Transverse colon (tissue), 4 donors: ENCODE measurements at regions not wholly inside any gene's neighbourhood (a gene's known extent, or its start where the extent isn't known, plus 50 kb on each side); places are given as distances from the start of the nearest gene placed in this dataset.

ENCODE experiments used
- DNase-seq: peaks from one replicate; pipeline ENCODE4 v3.0.0-alpha.2; 2019
- H3K27ac ChIP-seq, 4 donors: fragments of 200-600 bp; sonication (generic); 2 replicates each; pipeline ENCODE4 v1.5.1; 2016 to 2018; ENCODE audit warnings: inconsistent platforms in 4 of 4
- H3K27me3 ChIP-seq: fragments of 200-600 bp; sonication (generic); 2 replicates; pipeline ENCODE4 v1.5.1; 2017; ENCODE audit warnings: inconsistent platforms
- H3K36me3 ChIP-seq, 4 donors: fragments of 200-600 bp; sonication (generic); 2 replicates each; pipeline ENCODE4 v1.5.1; 2017 to 2019; ENCODE audit warnings: inconsistent platforms in 4 of 4
- H3K4me1 ChIP-seq, 4 donors: fragments of 200-600 bp; sonication (generic); 2 replicates each; pipeline ENCODE4 v1.5.1; 2017 to 2020; ENCODE audit warnings: inconsistent platforms in 4 of 4
- H3K4me3 ChIP-seq, 4 donors: fragments of 200-600 bp; sonication (generic); 1 replicate in 1 of 4; 2 replicates in 3 of 4; pipeline versions ENCODE4 v1.5.1 to v1.6.1; 2017 to 2019; ENCODE audit warnings: inconsistent platforms in 4 of 4
- H3K9me3 ChIP-seq, 2 donors: fragments of 200-600 bp; sonication (generic); 2 replicates each; pipeline ENCODE4 v1.5.1; 2017 to 2019; ENCODE audit warnings: inconsistent platforms in 2 of 2
- EP300 ChIP-seq: sonication (generic); formaldehyde crosslinking; IDR thresholded peaks from one replicate; pipeline ENCODE4 v1.6.1; 2017; ENCODE audit warnings: antibody characterized with exemption, low read depth
- POLR2A ChIP-seq: fragments of 450-650 bp; IDR thresholded peaks from one replicate; pipeline ENCODE4 v1.6.1; 2016; ENCODE audit warnings: antibody characterized with exemption, mild to moderate bottlenecking, moderate library complexity
- POLR2AphosphoS5 ChIP-seq, 3 donors: sonication (generic); formaldehyde crosslinking; IDR thresholded peaks; one replicate each; pipeline ENCODE4 v1.6.1; 2016; ENCODE audit warnings: antibody characterized with exemption in 3 of 3
- WGBS, 2 donors: methylation state at CpG; one replicate each; pipeline ENCODE4 v1.1.5; 2018; ENCODE audit warnings: low coverage in 1 of 2; 5-methylcytosine and 5-hydroxymethylcytosine counted together
- in situ Hi-C, 4 donors: fragments of 200-750 bp; cut with MboI; loops; one replicate each; pipeline versions ENCODE4 v1.15.0 to v1.15.1; 2017; ENCODE audit warnings: low sequenced_read_pairs in 3 of 4, low pct_ligation_motif_present in 1 of 4, low pct_unique_long_range_greater_than_20kb in 1 of 4
- intact Hi-C: fragments of 100-400 bp; cut with DNase I; formaldehyde crosslinking; loops from one replicate; pipeline ENCODE4 v1.15.1; 2023; ENCODE audit warnings: low total_unique reads
- TF ChIP-seq, protein P1 (sequence below), 5 experiments: fragments of 200-600 bp in 3 of 5; fragments of 450-650 bp in 2 of 5; sonication (generic) in 3 of 5; IDR thresholded peaks; 1 replicate in 2 of 5; 2 replicates in 3 of 5; pipeline ENCODE4 v1.5.1; 2016 to 2017; ENCODE audit warnings: antibody characterized with exemption in 5 of 5, inconsistent platforms in 3 of 5, mild to moderate bottlenecking in 2 of 5, moderate library complexity in 1 of 5

DNA sequence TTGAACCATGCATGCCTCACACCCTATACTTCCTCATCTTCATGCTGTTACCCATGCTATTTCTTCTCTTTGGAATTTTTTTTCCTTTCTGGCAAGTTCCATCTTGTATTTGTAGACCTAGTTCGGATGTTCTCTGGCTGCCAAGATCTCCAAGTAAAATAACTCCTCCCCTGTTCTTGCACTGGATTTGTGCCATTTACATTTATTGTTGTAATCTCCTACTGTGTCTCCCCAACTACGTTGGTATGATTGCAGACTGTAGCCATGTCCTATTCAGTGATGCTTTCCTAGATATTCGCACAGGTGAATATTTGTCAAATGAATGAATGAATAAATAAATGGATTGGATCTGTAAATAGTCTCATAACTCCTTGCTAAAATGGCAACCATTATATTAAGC lies 546.0 kb downstream of the MN1 start:
- no peaks in the 10 kb centered on the region for H3K4me1 ChIP-seq
- TF ChIP-seq POLR2AphosphoS5 (IDR thresholded peaks at IDR 0.05) (no peak), EP300 (no peak), POLR2A (no peak)
- TF ChIP-seq, protein P1, sequence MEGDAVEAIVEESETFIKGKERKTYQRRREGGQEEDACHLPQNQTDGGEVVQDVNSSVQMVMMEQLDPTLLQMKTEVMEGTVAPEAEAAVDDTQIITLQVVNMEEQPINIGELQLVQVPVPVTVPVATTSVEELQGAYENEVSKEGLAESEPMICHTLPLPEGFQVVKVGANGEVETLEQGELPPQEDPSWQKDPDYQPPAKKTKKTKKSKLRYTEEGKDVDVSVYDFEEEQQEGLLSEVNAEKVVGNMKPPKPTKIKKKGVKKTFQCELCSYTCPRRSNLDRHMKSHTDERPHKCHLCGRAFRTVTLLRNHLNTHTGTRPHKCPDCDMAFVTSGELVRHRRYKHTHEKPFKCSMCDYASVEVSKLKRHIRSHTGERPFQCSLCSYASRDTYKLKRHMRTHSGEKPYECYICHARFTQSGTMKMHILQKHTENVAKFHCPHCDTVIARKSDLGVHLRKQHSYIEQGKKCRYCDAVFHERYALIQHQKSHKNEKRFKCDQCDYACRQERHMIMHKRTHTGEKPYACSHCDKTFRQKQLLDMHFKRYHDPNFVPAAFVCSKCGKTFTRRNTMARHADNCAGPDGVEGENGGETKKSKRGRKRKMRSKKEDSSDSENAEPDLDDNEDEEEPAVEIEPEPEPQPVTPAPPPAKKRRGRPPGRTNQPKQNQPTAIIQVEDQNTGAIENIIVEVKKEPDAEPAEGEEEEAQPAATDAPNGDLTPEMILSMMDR (IDR thresholded peaks at IDR 0.05): no peak
- DNase-seq: no peak
- in situ Hi-C loops: no loop called here
- H3K4me3 ChIP-seq: no peak overlapping the region
- no peak overlapping the region for H3K27ac ChIP-seq
- intact Hi-C loops: no loop called here
- WGBS, 2 donors: 73 to 77% methylated on average over 3 of the region's 3 CpGs
- H3K27me3 ChIP-seq: peaks cover 6% of the 10 kb centered on the region
- no peaks in the 10 kb centered on the region for H3K36me3 ChIP-seq
- H3K9me3 ChIP-seq: peaks cover 0 to 8% of the 10 kb centered on the region in 2 donors

DNA sequence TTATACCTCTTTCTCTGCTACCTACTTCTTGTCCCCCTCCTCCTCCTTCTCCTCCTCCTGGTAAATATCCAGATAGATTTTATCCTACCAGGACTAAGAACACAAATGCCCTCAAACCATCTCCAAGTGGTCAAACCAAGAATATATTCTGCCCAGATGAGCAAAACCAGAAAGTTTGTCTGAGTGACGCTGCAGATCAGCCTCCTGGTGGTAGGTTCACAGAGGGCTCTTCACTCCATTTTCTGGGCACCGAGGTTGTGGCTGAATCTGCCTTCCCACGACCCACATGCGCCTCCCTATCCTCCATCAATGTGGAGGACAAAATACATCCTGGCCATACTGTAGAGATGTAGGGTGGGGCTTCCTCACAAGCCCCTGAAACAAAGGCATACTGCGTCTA lies 543.6 kb downstream of the MN1 start:
- TF ChIP-seq, protein P1 (IDR thresholded peaks at IDR 0.05): no peak
- no peak for TF ChIP-seq EP300
- TF ChIP-seq POLR2AphosphoS5 (IDR thresholded peaks at IDR 0.05): no peak
- TF ChIP-seq POLR2A: no peak
- in situ Hi-C loops: no loop called here
- WGBS, 2 donors: 72 to 77% methylated on average over 5 of the region's 5 CpGs
- DNase-seq: no peak
- no peak overlapping the region for H3K27ac ChIP-seq
- H3K9me3 ChIP-seq: peaks cover 0 to 8% of the 10 kb centered on the region in 2 donors
- no peaks in the 10 kb centered on the region for H3K4me1 ChIP-seq
- no peak overlapping the region for H3K4me3 ChIP-seq
- no peaks in the 10 kb centered on the region for H3K36me3 ChIP-seq
- intact Hi-C loops: no loop called here
- H3K27me3 ChIP-seq: peaks cover 6% of the 10 kb centered on the region

DNA sequence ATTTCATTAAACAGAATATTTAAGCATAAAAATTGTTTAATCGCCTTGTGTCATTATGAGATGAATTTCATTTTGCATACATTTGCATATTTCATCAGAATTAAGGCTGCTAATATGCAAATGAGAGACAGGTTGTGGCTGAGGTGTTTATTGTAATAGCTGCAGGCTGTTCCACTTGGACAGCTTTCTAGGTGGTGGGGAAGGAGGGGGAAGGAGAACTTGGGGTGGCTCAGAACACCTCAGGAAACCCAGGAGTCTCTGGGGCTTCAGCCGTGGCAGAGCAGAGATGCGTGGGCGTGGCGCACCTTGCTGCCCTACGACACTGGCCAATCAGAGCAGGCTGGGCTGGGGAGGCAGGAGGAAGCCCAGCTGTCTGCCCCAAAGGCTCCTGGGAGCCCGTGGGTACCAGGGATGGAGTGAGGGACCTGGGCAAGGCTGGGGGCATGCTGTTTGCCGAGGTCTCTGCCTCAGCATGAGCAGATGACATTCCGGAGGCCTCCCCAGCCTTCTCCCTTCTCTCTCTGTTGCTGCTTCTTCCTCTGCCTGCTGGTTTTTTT lies 542.9 kb downstream of the MN1 start:
- peaks cover 6% of the 10 kb centered on the region for H3K27me3 ChIP-seq
- no peaks in the 10 kb centered on the region for H3K4me1 ChIP-seq
- no peak for DNase-seq
- WGBS, 2 donors: 43% methylated on average over 2 to 9 of the region's 9 CpGs
- H3K27ac ChIP-seq: no peak overlapping the region
- in situ Hi-C loops (no loop called here), intact Hi-C loops (no loop called here)
- TF ChIP-seq, protein P1 (IDR thresholded peaks at IDR 0.05): no peak
- TF ChIP-seq POLR2AphosphoS5 (IDR thresholded peaks at IDR 0.05) (no peak), EP300 (no peak), POLR2A (no peak)
- no peak overlapping the region for H3K4me3 ChIP-seq
- H3K36me3 ChIP-seq: no peaks in the 10 kb centered on the region
- peaks cover 0 to 8% of the 10 kb centered on the region in 2 donors for H3K9me3 ChIP-seq

DNA sequence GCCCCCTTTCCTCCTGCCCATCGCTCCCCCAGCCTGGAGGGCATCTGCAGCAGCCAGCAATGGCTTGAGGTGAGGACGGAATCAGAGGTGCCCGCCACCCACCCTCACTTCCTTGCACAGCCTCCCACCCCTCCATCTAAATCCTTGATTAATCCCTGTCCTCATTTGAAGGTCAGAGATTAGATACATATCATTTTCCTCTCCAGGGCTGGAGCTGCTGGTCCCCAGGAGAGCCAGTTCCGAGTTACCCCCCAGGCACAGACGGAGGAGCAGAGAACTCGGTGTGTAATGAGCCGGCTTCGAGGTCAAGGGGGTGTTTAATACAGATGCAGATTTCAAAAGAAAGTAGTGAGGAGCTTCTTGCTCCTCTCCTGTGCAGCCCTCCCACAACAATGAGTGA lies 542.1 kb downstream of the MN1 start:
- H3K36me3 ChIP-seq: no peaks in the 10 kb centered on the region
- intact Hi-C loops: no loop called here
- in situ Hi-C loops: no loop called here
- WGBS, 2 donors: 76% methylated on average over 8 of the region's 8 CpGs; no CpG with 5 or more reads in 1 of the 2 donors
- DNase-seq: no peak
- no peak overlapping the region for H3K4me3 ChIP-seq
- peaks cover 6% of the 10 kb centered on the region for H3K27me3 ChIP-seq
- no peak for TF ChIP-seq POLR2A
- TF ChIP-seq EP300: no peak
- TF ChIP-seq, protein P1 (IDR thresholded peaks at IDR 0.05): no peak
- no peak for TF ChIP-seq POLR2AphosphoS5 (IDR thresholded peaks at IDR 0.05)
- H3K4me1 ChIP-seq: no peaks in the 10 kb centered on the region
- no peak overlapping the region for H3K27ac ChIP-seq
- peaks cover 0 to 8% of the 10 kb centered on the region in 2 donors for H3K9me3 ChIP-seq
